Prostate gland (tissue), 2 donors: ENCODE measurements at regions not wholly inside any gene's neighbourhood (a gene's known extent, or its start where the extent isn't known, plus 50 kb on each side); places are given as distances from the start of the nearest gene placed in this dataset.

Source experiments
- DNase-seq: peaks from one replicate; pipeline ENCODE4 v3.0.0-alpha.2; 2019; ENCODE audit warnings: low spot score
- H3K27ac ChIP-seq, 2 donors: fragments of 200-600 bp; sonication (generic); 2 replicates each; pipeline ENCODE4 v1.5.1; 2017 to 2019
- H3K27me3 ChIP-seq: fragments of 200-600 bp; sonication (generic); replicated peaks from 2 replicates; pipeline ENCODE4 v1.5.1; 2019; ENCODE audit not compliant: insufficient read depth
- H3K36me3 ChIP-seq, 2 donors: fragments of 200-600 bp; sonication (generic); 1 replicate in 1 of 2; 2 replicates in 1 of 2; pipeline versions ENCODE4 v1.5.1 to v1.8.1; 2017 to 2019
- H3K4me1 ChIP-seq: fragments of 200-600 bp; sonication (generic); replicated peaks from 2 replicates; pipeline ENCODE4 v1.5.1; 2019
- H3K4me3 ChIP-seq, 2 donors: fragments of 200-600 bp; sonication (generic); 2 replicates each; pipeline ENCODE4 v1.5.1; 2017 to 2019
- H3K9me3 ChIP-seq: fragments of 200-600 bp; sonication (generic); 2 replicates; pipeline ENCODE4 v1.5.1; 2017
- POLR2A ChIP-seq: fragments of 450-650 bp; IDR thresholded peaks from one replicate; pipeline ENCODE4 v1.6.1; 2016; ENCODE audit warnings: antibody characterized with exemption, mild to moderate bottlenecking
- POLR2AphosphoS5 ChIP-seq: sonication (generic); formaldehyde crosslinking; IDR thresholded peaks from one replicate; pipeline ENCODE4 v1.6.1; 2017; ENCODE audit warnings: antibody characterized with exemption
- WGBS: methylation state at CpG from one replicate; pipeline ENCODE4 v1.1.5; 2018; 5-methylcytosine and 5-hydroxymethylcytosine counted together
- intact Hi-C: fragments of 100-400 bp; cut with DNase I; formaldehyde crosslinking; loops from one replicate; pipeline ENCODE4 v1.14.2; 2022
- TF ChIP-seq, protein P1 (sequence below), 4 experiments: fragments of 200-600 bp in 2 of 4; fragments of 450-650 bp in 2 of 4; sonication (generic) in 2 of 4; IDR thresholded peaks; 1 replicate in 3 of 4; 2 replicates in 1 of 4; pipeline ENCODE4 v1.5.1; 2016 to 2019; ENCODE audit warnings: antibody characterized with exemption in 4 of 4, mild to moderate bottlenecking in 2 of 4, moderate library complexity in 2 of 4

- Histone ChIP-seq H3K36me3 (no peaks in the 10 kb centered on the region), H3K4me1 (peaks cover 3% of the 10 kb centered on the region), H3K27me3 (no peaks in the 10 kb centered on the region), H3K4me3 (no peak overlapping the region), H3K9me3 (no peaks in the 10 kb centered on the region), H3K27ac (no peak overlapping the region)
- no peak for DNase-seq
- intact Hi-C loops: no loop called here
- TF ChIP-seq POLR2A (no peak), POLR2AphosphoS5 (no peak)
- TF ChIP-seq, protein P1, sequence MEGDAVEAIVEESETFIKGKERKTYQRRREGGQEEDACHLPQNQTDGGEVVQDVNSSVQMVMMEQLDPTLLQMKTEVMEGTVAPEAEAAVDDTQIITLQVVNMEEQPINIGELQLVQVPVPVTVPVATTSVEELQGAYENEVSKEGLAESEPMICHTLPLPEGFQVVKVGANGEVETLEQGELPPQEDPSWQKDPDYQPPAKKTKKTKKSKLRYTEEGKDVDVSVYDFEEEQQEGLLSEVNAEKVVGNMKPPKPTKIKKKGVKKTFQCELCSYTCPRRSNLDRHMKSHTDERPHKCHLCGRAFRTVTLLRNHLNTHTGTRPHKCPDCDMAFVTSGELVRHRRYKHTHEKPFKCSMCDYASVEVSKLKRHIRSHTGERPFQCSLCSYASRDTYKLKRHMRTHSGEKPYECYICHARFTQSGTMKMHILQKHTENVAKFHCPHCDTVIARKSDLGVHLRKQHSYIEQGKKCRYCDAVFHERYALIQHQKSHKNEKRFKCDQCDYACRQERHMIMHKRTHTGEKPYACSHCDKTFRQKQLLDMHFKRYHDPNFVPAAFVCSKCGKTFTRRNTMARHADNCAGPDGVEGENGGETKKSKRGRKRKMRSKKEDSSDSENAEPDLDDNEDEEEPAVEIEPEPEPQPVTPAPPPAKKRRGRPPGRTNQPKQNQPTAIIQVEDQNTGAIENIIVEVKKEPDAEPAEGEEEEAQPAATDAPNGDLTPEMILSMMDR (IDR thresholded peaks at IDR 0.05): no peak
- WGBS: 94% methylated on average over 15 of the region's 15 CpGs
These were observed 125.7 kb upstream of the THSD7B start for GRCh38 chr2:136639651-136640050.

GRCh38 chr2:136638193-136638592, 127.2 kb upstream of the THSD7B start:
- Histone ChIP-seq H3K27me3 (no peaks in the 10 kb centered on the region), H3K27ac (peak overlapping the region; percentile 51 to 62), H3K9me3 (no peaks in the 10 kb centered on the region), H3K4me3 (no peak overlapping the region), H3K36me3 (no peaks in the 10 kb centered on the region), H3K4me1 (peaks cover 3% of the 10 kb centered on the region)
- TF ChIP-seq POLR2AphosphoS5 (no peak), POLR2A (no peak)
- TF ChIP-seq, protein P1 (IDR thresholded peaks at IDR 0.05): no peak
- intact Hi-C loops: no loop called here
- DNase-seq: peak; percentile 17

GRCh38 chr2:136637402-136637801, 127.9 kb upstream of the THSD7B start:
- no peaks in the 10 kb centered on the region for H3K27me3 ChIP-seq
- 17% methylated on average over 2 of the region's 2 CpGs for WGBS
- peak overlapping the region; percentile 51 to 62 for H3K27ac ChIP-seq
- H3K36me3 ChIP-seq: no peaks in the 10 kb centered on the region
- TF ChIP-seq POLR2A: no peak
- peak; percentile 78 for TF ChIP-seq POLR2AphosphoS5
- H3K4me1 ChIP-seq: peaks cover 3% of the 10 kb centered on the region
- H3K4me3 ChIP-seq: no peak overlapping the region
- peak; percentile 51 for DNase-seq
- intact Hi-C loops: no loop called here
- no peaks in the 10 kb centered on the region for H3K9me3 ChIP-seq

GRCh38 chr2:136628490-136628889, 136.9 kb upstream of the THSD7B start:
- TF ChIP-seq, protein P1 (IDR thresholded peaks at IDR 0.05): no peak
- TF ChIP-seq POLR2AphosphoS5: no peak
- TF ChIP-seq POLR2A: no peak
- H3K27ac ChIP-seq: no peak overlapping the region
- intact Hi-C loops: no loop called here
- no peak overlapping the region for H3K4me3 ChIP-seq
- WGBS: 35% methylated on average over 4 of the region's 4 CpGs
- H3K4me1 ChIP-seq: peaks cover 6% of the 10 kb centered on the region
- no peaks in the 10 kb centered on the region for H3K9me3 ChIP-seq
- no peaks in the 10 kb centered on the region for H3K27me3 ChIP-seq
- no peaks in the 10 kb centered on the region for H3K36me3 ChIP-seq
- DNase-seq: no peak

DNA sequence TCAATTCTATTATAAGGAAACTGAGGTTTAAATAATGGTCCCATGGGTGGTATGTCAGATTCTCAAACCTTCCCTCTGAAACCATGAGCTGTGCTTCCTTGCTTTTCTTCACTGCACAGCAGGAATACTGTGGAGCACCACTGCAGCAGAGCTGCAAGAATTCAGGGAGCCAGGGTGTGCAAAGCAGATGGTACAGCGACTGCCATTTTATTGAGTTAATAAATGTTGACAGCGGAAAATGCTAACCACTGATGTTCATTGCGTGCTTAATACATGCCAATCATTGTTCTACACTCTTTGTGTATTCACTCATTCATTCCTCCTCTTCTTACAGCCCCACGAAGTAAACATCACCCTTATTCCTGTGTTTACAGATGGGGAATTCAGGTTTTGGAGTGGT, 152.2 kb upstream of the THSD7B start:
- 60% methylated on average over 4 of the region's 4 CpGs for WGBS

More for the DNA sequence above, 152.2 kb upstream of the THSD7B start:
- Histone ChIP-seq H3K36me3 (no peaks in the 10 kb centered on the region), H3K9me3 (no peaks in the 10 kb centered on the region), H3K4me1 (no peaks in the 10 kb centered on the region), H3K27me3 (no peaks in the 10 kb centered on the region), H3K27ac (no peak overlapping the region), H3K4me3 (no peak overlapping the region)
- peak; percentile 47 for TF ChIP-seq POLR2AphosphoS5
- TF ChIP-seq, protein P1 (IDR thresholded peaks at IDR 0.05): no peak
- no peak for DNase-seq
- intact Hi-C loops: no loop called here
